ENCODE measurements at regions not wholly inside any gene's neighbourhood (a gene's known extent, or its start where the extent isn't known, plus 50 kb on each side); places are given as distances from the start of the nearest gene placed in this dataset.
A peak's percentile ranks its signal among the peaks of the same experiment; 100 is the strongest.
"Not testable (repeated sequence)": the region's sequence is repeated elsewhere in the genome, so short reads cannot be mapped to it uniquely, and the experiment has no call there.

DNA sequence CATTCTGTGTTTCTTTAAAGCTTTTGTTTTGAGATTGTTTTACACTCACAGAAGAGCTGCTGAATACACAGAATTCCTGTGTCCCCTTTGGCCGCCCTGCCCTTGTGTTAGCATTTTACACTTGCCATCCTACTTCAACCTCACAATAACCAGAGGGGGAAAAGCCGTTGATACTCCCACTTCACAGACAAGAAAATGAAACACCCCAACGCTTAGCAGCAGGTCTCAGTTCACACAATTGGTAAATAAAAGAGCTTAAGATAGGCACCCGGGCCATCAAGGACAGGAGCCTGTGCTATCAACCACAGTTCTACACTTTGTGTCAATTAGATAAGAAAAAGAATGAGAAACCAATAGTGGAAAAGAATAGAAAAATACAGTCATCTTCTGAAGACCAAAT lies 178.0 kb downstream of the SYK start:
- DNase-seq (ENCODE audit: low read depth in 2 of 2): no peak

GRCh38 chr9:90981726-90982125 lies 180.1 kb downstream of the SYK start:
- DNase-seq (ENCODE audit: low read depth in 2 of 2): no peak

- no peak for DNase-seq (ENCODE audit: low read depth in 2 of 2)
Measured at GRCh38 chr9:90983394-90983793, 181.8 kb downstream of the SYK start.

GRCh38 chr9:90985631-90986030 lies 184.0 kb downstream of the SYK start:
- peak in 1 of 2 donors; percentile 14 for DNase-seq (ENCODE audit: low read depth in 2 of 2)

DNA sequence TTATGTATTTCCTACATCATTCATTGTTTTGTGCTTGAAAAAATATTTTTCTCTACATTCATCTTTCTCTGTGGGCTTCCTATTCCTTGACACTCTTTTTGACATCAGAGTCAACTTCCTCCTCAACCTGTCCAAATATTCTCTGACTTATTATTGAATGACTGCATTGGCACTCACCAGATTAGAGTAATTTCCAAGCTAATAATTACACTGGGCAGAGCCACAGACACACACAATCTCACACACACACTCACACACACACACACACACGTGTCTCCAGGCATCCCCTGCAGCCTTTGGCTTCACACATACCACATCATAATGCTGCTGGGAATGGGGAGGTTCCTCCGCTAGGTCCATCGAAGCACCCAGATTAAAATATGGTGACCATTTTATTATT lies 184.5 kb downstream of the SYK start:
- DNase-seq (ENCODE audit: low read depth in 2 of 2): peak in 1 of 2 donors; percentile 17

DNA sequence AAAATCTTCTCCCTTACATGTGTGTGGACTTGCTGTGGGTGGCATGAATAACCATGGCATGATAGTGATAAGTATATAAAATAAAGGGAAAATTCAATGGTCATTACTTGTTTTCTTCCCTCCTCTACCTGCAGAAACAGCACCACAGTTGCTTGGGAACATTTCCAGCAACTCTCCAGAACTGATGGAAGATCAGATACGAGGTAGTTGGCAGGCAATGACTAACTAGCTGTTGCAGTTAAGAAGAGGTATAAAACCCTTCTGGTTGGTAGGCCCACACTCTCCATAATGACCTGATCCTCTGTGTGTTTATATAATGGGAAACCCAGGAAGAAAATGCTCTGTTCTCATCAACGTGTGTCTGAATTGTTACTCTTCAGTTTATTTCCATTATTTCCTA lies 185.9 kb downstream of the SYK start:
- no peak for DNase-seq (ENCODE audit: low read depth in 2 of 2)

- no peak for DNase-seq (ENCODE audit: low read depth in 2 of 2)
Measured at GRCh38 chr9:90988318-90988717, 186.7 kb downstream of the SYK start.

GRCh38 chr9:90991953-90992352 lies 190.3 kb downstream of the SYK start:
- no peak for DNase-seq (ENCODE audit: low read depth in 2 of 2)

DNA sequence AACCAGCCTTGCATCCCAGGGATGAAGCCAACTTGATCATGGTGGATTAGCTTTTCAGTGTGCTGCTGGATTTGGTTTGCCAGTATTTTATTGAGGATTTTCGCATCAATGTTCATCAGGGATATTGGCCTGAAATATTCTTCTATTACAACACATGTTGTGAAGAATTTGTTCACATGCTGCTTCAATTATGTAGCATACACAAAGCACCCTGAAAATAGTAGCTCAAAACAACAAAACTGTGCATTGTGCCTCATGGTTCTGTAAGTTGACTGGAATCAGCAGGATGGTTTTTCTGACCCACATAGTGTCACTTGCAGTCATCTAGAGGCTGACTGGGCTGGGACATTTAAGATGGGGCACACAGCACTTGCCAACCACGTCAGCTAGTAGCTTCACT lies 193.9 kb downstream of the SYK start:
- DNase-seq (ENCODE audit: low read depth in 2 of 2): no peak

- no peak for DNase-seq (ENCODE audit: low read depth in 2 of 2)
Measured at GRCh38 chr9:90996154-90997065, 194.8 kb downstream of the SYK start.

DNA sequence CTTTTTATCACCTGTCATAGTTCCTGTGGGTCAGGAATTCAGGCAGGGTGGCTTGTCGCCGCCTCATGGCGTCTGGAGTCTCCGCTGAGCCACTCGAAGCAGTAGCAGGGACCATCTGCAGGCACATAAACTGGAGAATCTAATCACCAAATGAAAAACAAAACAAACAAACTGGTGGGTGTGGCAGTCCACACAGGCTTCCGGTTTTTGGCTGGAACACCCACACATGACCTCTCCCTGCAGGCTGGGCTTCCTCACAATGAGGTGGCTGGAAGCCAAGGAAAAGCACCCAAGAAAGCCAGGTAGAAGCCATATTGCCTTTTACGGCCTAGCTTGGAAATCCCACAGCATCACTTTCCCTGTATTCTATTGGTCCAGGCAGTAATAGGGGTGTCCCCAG lies 197.0 kb downstream of the SYK start:
- DNase-seq (ENCODE audit: low read depth in 2 of 2): peak in 1 of 2 donors; percentile 41

DNA sequence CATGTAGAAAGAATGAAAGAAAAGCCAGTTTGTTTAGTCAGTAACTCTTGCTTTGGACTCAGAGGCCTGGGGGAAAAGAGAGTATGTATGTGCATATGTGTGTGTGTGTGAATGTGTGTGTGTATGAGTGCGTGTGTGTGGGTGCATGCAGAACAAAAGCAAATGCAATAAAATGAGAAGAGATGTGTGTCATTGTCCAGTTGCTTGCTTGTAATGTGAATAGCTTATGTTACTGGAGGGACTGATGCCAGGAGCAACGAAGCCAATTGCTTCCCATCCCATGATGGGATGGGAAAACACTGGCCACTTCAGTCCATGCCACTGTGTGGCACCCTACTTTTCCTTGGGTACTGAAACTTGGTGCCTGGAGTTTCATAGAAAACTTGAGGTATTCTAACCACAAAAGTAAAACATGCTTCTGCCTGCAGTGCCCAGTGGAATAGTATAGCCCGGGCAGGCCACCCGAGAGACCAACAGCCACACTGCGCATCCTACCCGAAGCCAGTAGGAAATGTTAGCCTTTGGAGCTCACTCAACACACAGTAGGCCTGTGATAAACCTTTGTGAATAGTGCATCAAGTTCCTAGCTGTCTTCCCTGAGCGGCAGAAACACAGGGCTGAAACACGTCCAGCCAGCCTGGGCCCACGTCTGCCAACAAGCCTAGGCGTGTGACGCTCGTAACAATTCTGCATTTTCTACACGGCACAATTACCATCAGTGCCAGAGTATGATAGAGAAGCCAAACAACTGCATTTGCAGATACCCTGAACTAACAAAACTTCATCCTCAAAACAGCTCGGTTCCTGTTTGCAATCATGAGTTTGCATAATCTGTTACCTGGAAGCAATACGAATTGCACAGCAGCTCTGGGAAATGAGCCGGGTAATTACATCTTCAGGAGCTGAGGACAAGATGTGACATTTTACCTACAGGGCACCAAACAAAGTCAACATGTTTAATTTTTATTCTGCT lies 198.1 kb downstream of the SYK start:
- no peak for DNase-seq (ENCODE audit: low read depth in 2 of 2)

- DNase-seq (ENCODE audit: low read depth in 2 of 2): peak in 1 of 2 donors; percentile 32
Measured at GRCh38 chr9:91001146-91001611, 199.6 kb downstream of the SYK start.

- no peak for DNase-seq (ENCODE audit: low read depth in 2 of 2)
Measured at GRCh38 chr9:91004484-91004883, 202.9 kb downstream of the SYK start.

DNA sequence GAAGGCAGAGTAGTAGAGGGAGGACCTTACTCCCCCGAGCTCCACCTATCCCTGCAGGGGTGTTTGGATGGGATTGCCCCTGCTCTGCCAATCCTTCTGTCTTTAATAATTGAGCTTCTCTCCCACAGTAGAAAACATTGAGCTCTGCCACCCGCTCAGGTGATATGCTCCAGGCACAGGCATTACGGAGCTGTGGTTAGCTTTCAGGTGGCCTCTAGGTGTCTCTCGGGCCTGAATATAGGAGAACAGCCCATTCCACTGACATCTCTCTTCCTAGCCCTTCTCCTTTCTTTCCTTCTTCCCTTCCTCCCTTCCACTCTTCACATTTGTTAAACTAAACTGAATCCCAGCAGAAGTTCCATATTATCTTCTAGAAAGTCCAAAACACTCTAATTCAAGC lies 203.4 kb downstream of the SYK start:
- DNase-seq (ENCODE audit: low read depth in 2 of 2): no peak

GRCh38 chr9:91006046-91006445 lies 204.4 kb downstream of the SYK start:
- no peak for DNase-seq (ENCODE audit: low read depth in 2 of 2)

- DNase-seq (ENCODE audit: low read depth in 2 of 2): no peak
Measured at GRCh38 chr9:91008568-91008967, 206.9 kb downstream of the SYK start.

GRCh38 chr9:91011891-91012290 lies 210.3 kb downstream of the SYK start:
- DNase-seq (ENCODE audit: low read depth in 2 of 2): peak in 1 of 2 donors; percentile 45

- DNase-seq (ENCODE audit: low read depth in 2 of 2): no peak
Measured at GRCh38 chr9:91012933-91013841, 211.6 kb downstream of the SYK start.

GRCh38 chr9:91017245-91017644 lies 215.6 kb downstream of the SYK start:
- no peak for DNase-seq (ENCODE audit: low read depth in 2 of 2)

DNA sequence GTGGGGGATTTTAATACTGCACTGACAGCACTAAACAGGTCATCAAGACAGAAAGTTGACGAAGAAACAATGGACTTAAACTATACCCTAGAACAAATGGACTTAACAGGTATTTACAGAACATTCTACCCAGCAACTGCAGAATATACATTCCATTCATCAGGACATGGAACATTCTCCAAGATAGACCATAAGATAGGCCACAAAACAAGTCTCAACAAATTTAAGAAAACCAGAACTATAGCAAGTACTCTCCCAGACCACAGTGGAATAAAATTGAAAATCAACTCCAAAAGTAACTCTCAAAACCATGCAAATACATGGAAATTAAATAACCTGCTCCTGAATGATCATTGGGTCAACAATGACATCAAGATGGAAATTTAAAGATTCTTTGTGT lies 218.3 kb downstream of the SYK start:
- not testable (repeated sequence) for DNase-seq (ENCODE audit: low read depth in 2 of 2)
